ENCODE measurements at regions not wholly inside any gene's neighbourhood (a gene's known extent, or its start where the extent isn't known, plus 50 kb on each side); places are given as distances from the start of the nearest gene placed in this dataset.

- H3K4me3 ChIP-seq, result no peak overlapping the region
- no peaks in the 10 kb centered on the region for H4K20me1 ChIP-seq (ENCODE audit: control insufficient read depth, insufficient read depth)
- in situ Hi-C loops (cut with MboI), result no loop called here
- H3K4me1 ChIP-seq (ENCODE audit: control insufficient read depth, insufficient read depth, low read length), result no peaks in the 10 kb centered on the region
- ChIA-PET CTCF (no interaction called here), RAD21 (ENCODE audit: unreplicated experiment) (no interaction called here), SMC1A (ENCODE audit: uncharacterized antibody, unreplicated experiment) (no interaction called here), POLR2A (no interaction called here)
- TF ChIP-seq CHD4 (IDR thresholded peaks at IDR 0.05) (no peak), CBX5 (IDR thresholded peaks at IDR 0.05; ENCODE audit: low read depth) (no peak), IRF5 (IDR thresholded peaks at IDR 0.05; ENCODE audit: borderline replicate concordance) (no peak)
- WGBS (ENCODE audit: insufficient coverage, insufficient replicate concordance, low lambda C conversion rate, missing lambda C conversion rate), result 54% methylated on average over 10 of the region's 10 CpGs
- H3K4me2 ChIP-seq (ENCODE audit: control insufficient read depth, insufficient read depth), result no peak overlapping the region
- no TSS peak for BruUV-seq (replicated peaks)
- no peak overlapping the region for H2AFZ ChIP-seq (ENCODE audit: control insufficient read depth, low read depth, low read length)
- no peaks in the 10 kb centered on the region for H3K9me3 ChIP-seq (replicated peaks; ENCODE audit: control insufficient read depth, insufficient read depth, low read length)
- intact Hi-C loops (cut with micrococcal nuclease; ENCODE audit: unreplicated experiment), result no loop called here
- H3K27ac ChIP-seq (ENCODE audit: control insufficient read depth, insufficient read depth), result no peak overlapping the region
- H3K36me3 ChIP-seq (ENCODE audit: control insufficient read depth in 2 of 2, insufficient read depth in 2 of 2, low read length in 1 of 2), result no peaks in the 10 kb centered on the region
- H3K9ac ChIP-seq (ENCODE audit: control insufficient read depth, insufficient read depth, low read length), result no peak overlapping the region
- DNase-seq (ENCODE audit: low read depth, low spot score) (no peak), ATAC-seq (no peak), FAIRE-seq (no peak)
- no peaks in the 10 kb centered on the region for H3K79me2 ChIP-seq (ENCODE audit: control insufficient read depth, insufficient read depth, low read length)
- no peaks in the 10 kb centered on the region for H3K27me3 ChIP-seq (replicated peaks in 1 of 2; ENCODE audit: control insufficient read depth in 2 of 2, insufficient read depth in 2 of 2, low read length in 1 of 2)
These were observed 1482.7 kb downstream of the AACS start for GRCh38 chr12:126547905-126548304.

DNA sequence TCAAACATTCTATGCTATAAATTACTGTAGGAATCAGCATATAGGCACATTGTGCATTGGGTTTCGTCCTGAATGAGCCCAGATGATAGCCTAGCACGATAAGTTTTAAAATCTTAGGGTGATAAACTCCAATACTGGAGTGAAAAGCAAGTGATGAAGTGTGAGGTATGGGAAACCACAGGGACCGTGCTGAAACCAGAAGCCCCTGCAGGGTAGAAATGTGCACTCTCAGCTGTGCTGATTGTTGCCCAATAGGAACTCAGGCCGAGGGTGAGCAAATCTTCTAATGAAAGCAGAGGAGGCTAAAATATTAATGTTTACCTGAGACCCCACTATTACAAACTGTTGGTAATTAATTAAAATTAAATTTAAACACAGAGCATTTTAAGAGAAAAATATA lies 1486.6 kb downstream of the AACS start:
- no peak for FAIRE-seq
- no peak overlapping the region for H3K4me2 ChIP-seq (ENCODE audit: control insufficient read depth, insufficient read depth)
- no TSS peak for BruUV-seq (replicated peaks)
- DNase-seq (ENCODE audit: low read depth, low spot score), result no peak
- no peak overlapping the region for H3K4me3 ChIP-seq
- no peaks in the 10 kb centered on the region for H3K27me3 ChIP-seq (replicated peaks in 1 of 2; ENCODE audit: control insufficient read depth in 2 of 2, insufficient read depth in 2 of 2, low read length in 1 of 2)
- no peaks in the 10 kb centered on the region for H4K20me1 ChIP-seq (ENCODE audit: control insufficient read depth, insufficient read depth)
- no peak overlapping the region for H3K9ac ChIP-seq (ENCODE audit: control insufficient read depth, insufficient read depth, low read length)
- H3K27ac ChIP-seq (ENCODE audit: control insufficient read depth, insufficient read depth), result no peak overlapping the region
- H3K36me3 ChIP-seq (ENCODE audit: control insufficient read depth in 2 of 2, insufficient read depth in 2 of 2, low read length in 1 of 2), result no peaks in the 10 kb centered on the region
- no peaks in the 10 kb centered on the region for H3K4me1 ChIP-seq (ENCODE audit: control insufficient read depth, insufficient read depth, low read length)
- H3K79me2 ChIP-seq (ENCODE audit: control insufficient read depth, insufficient read depth, low read length), result no peaks in the 10 kb centered on the region
- no peaks in the 10 kb centered on the region for H3K9me3 ChIP-seq (replicated peaks; ENCODE audit: control insufficient read depth, insufficient read depth, low read length)
- SMC1A ChIA-PET (ENCODE audit: uncharacterized antibody, unreplicated experiment), result no interaction called here
- ATAC-seq, result no peak
- RAD21 ChIA-PET (ENCODE audit: unreplicated experiment), result no interaction called here
- intact Hi-C loops (cut with micrococcal nuclease; ENCODE audit: unreplicated experiment), result no loop called here
- in situ Hi-C loops (cut with MboI), result no loop called here
- H2AFZ ChIP-seq (ENCODE audit: control insufficient read depth, low read depth, low read length), result no peak overlapping the region
- 4% methylated on average over 4 of the region's 4 CpGs for WGBS (ENCODE audit: insufficient coverage, insufficient replicate concordance, low lambda C conversion rate, missing lambda C conversion rate)
- CTCF ChIA-PET, result no interaction called here
- POLR2A ChIA-PET, result no interaction called here
- TF ChIP-seq TBL1XR1 (IDR thresholded peaks at IDR 0.05; ENCODE audit: low read depth, low read length) (no peak), MTA3 (IDR thresholded peaks at IDR 0.05; ENCODE audit: borderline replicate concordance, low read length) (no peak), RELB (IDR thresholded peaks at IDR 0.05; ENCODE audit: low read depth) (no peak), MXI1 (IDR thresholded peaks at IDR 0.05; ENCODE audit: low read depth, low read length) (no peak), NBN (IDR thresholded peaks at IDR 0.05) (no peak), CHD1 (IDR thresholded peaks at IDR 0.05; ENCODE audit: low read depth, low read length) (no peak), GATAD2B (conservative IDR thresholded peaks at IDR 0.05; ENCODE audit: low read depth) (no peak), SPI1 (IDR thresholded peaks at IDR 0.05; ENCODE audit: borderline replicate concordance, insufficient read depth, low read depth, low read length) (no peak), SREBF1 (IDR thresholded peaks at IDR 0.05; ENCODE audit: low read length) (no peak)
- TF ChIP-seq, protein P1, sequence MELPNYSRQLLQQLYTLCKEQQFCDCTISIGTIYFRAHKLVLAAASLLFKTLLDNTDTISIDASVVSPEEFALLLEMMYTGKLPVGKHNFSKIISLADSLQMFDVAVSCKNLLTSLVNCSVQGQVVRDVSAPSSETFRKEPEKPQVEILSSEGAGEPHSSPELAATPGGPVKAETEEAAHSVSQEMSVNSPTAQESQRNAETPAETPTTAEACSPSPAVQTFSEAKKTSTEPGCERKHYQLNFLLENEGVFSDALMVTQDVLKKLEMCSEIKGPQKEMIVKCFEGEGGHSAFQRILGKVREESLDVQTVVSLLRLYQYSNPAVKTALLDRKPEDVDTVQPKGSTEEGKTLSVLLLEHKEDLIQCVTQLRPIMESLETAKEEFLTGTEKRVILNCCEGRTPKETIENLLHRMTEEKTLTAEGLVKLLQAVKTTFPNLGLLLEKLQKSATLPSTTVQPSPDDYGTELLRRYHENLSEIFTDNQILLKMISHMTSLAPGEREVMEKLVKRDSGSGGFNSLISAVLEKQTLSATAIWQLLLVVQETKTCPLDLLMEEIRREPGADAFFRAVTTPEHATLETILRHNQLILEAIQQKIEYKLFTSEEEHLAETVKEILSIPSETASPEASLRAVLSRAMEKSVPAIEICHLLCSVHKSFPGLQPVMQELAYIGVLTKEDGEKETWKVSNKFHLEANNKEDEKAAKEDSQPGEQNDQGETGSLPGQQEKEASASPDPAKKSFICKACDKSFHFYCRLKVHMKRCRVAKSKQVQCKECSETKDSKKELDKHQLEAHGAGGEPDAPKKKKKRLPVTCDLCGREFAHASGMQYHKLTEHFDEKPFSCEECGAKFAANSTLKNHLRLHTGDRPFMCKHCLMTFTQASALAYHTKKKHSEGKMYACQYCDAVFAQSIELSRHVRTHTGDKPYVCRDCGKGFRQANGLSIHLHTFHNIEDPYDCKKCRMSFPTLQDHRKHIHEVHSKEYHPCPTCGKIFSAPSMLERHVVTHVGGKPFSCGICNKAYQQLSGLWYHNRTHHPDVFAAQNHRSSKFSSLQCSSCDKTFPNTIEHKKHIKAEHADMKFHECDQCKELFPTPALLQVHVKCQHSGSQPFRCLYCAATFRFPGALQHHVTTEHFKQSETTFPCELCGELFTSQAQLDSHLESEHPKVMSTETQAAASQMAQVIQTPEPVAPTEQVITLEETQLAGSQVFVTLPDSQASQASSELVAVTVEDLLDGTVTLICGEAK (IDR thresholded peaks at IDR 0.05; ENCODE audit: borderline replicate concordance), result no peak
